NCI-H524 treated with DMSO at 0.1 percent for 48 hours (cell line): ENCODE measurements at regions not wholly inside any gene's neighbourhood (a gene's known extent, or its start where the extent isn't known, plus 50 kb on each side); places are given as distances from the start of the nearest gene placed in this dataset.
"Not testable (repeated sequence)": the region's sequence is repeated elsewhere in the genome, so short reads cannot be mapped to it uniquely, and the experiment has no call there.

Experiments
- DNase-seq: peaks from one replicate; lab custom pipeline; 2025; lab: John Stamatoyannopoulos, UW

DNA sequence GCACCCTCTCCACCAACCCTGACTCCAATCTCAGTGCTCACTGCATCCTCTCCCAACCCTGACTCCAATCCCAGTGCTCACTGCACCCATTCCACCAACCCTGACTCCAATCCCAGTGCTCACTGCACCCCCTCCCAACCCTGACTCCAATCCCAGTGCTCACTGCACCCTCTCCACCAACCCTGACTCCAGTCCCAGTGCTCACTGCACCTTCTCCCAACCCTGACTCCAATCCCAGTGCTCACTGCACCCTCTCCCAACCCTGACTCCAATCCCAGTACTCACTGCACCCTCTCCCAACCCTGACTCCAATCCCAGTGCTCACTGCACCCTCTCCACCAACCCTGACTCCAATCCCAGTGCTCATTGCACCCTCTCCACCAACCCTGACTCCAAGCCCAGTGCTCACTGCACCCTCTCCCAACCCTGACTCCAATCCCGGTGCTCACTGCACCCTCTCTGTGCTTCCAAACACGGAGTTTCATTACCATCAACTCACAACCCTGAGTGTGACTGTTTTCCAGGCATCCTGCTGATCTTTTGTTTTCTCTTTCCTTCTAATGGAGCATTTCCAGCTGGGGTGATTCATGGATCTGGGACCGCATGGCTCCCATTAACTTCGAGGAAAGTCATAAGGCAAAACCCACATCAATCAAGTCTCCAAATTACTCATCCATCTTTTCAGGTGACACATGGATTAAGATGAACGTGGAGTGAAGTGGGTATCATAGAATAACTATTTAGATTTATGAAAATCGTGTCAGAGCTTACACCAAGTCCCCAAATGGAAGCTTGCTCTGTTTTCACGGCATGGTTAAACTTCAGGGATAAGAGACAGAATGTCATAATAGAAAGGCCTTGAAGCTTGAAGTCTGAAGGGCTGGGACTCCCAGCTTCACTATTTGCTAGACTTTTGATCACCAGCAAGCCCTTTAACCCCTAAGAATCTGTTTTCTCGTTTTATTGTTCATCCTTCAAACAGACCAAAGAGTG lies 135.3 kb upstream of the ZNF618 start:
- DNase-seq = not testable (repeated sequence)

DNA sequence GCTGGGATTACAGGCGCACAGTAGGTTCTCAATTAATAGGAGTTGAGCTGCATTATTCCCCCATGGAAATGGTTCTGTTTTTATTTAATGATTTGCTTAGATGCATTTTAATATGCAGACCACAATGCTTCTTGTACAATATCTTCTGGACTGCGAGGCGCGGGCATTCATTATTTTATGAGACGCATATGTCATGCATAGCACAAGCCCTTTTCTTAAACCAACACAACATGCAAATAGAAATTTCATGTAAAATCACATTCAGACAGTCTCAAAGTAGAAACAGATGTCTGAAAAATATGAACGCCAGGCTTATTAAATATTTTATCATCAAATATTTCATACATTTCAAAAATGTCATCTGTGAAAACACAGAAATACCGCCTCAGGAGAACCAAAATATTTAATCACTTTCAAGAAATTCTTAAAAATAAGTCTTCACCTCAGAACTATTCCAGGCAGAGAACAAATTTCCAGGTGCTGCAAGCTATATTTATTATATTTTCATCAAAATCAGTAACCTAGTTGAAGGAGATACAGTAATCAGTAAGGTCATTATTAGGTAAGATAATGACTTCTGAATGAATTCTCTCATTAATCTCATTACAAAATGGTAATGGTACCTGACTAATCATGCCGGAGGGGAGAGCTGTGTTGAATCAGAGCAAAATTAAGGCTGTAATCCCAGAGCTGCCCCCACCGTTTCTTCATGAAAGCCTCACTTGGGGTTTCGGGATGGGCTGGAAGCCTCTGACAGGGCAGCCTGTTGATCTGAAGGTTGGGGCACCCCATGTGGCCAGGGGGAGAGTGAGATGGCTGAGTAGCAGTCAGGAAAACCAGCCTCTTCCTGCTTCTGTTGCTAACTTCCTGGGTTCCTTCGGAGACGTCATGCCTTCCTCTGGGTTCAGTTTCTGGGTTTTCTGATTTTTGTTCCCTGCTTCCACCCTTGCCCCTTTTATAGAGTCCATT lies 133.9 kb upstream of the ZNF618 start:
- no peak for DNase-seq

DNA sequence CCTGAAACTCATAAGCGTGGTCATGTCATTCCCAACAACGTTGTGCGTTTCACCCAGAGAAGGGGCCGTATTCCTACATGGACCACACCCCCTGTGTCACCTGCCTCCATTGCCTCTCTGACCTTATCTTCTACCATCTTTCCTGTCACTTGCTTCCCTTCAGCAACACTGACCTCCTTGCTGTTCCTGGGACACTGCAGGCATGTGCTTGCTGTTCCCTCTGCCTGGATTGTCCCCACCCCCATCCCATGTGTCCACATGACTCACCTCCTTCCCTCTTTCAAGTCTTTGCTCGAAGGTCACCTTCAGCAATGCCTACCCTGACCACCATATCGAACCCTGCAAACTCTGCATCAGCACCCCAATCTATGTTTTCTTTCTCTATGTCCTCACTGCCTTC lies 133.2 kb upstream of the ZNF618 start:
- DNase-seq = no peak

DNA sequence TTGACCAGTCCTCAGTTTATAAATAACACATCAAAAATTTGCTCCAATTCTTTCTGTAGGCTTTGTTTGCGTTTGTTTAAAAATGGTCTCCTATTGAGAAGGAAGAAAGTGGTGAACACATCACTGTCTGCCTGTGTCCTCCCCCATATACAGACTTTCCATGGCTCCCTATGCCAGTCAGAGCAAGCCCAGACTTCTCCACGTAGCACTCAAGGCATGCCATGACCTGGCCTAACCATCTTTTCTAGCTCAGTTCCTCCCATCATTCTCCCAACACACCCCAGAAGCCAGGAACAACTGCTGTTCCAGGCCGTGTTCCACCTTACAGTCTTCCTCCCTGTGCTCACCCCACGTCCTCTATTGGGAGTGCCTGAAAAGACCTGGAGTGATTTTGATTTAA lies 129.6 kb upstream of the ZNF618 start:
- DNase-seq = no peak

DNA sequence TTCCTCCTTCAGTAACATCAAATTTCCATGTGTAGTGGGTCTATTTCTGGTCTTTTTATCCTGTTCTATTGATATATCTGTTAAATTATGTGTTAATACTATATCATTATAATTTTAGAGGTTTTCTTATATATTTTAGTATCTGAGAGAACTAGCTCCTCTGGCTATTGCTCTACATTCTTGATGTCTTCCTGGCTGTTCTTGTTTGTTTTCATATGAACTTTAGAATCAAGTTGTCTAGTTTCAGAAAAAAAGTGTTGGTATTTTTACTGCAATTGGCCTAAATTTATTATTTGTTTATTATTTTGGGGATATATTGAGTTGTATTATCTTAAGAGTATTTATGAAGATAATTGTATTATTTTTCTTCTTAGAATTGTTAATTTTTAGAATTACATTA lies 128.0 kb upstream of the ZNF618 start:
- no peak for DNase-seq

DNA sequence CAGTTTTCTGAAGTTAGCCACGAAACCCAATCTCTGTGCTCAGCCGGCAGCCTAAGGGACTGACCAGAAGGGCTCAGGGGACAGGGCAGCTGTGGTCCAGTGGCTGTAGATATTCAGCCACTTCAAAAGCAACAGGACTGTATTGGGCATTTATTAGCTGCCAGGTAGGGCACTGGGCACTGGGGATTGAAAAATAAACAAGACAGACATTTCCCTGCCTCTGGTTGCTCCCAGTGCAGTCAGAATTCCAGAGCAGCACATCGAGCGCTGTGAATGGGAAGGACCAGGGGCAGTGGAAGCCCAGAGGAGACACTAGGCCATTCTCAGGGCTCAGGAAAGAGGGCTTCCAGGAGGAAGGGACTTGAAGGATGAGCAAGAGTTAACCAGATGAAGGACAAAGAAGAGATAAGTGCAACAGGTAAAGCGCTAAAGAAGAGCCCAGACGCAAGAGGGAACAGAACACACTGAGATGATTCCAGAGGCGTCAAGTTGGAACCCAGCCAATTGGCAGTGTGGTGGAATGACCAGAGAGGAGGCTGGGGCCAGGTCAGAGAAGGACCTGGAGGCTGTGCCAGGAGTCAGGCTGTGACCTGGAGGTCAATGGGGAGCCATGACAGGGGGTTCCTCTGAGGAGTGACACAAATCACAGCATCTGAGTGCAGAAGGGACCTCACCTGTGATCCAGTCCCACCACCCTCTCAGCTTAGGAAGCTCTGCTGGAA lies 122.5 kb upstream of the ZNF618 start:
- no peak for DNase-seq

DNA sequence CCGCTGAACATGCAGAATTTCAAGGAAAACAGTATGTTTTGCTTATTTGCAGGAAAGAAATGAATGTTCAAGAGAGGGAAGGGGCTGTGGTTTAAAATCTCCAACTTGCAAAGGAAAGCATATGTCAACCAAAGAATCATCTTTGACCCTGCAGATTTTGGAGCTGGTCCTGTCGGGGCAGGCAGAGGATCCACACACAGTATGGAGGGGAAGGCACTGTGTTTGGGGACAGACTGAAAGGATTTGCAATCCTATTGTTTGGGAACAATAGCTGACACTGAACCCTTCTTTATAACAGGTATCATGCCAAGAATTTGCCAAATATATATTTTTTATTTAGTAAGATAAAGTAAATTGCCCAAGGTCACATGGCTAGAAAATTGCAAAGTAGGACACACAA lies 121.4 kb upstream of the ZNF618 start:
- DNase-seq = no peak

DNA sequence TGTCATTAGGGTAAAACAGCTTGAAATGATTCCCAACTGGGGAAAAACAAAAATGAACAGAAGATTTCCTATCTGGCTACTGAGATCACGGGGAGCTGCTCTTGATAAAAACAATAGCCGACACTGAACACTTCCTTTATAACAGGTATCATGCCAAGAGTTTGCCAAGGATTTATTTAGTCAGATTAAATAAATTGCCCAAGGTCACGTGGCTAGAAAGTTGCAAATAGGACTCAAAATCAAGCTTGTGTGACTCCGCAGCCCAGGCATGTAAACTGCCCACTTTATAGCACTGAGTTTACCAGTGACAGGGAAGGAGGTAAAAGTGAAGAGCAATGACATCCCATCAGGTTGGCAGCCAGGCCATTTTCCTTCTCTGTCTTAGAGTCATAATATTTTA lies 120.7 kb upstream of the ZNF618 start:
- no peak for DNase-seq

DNA sequence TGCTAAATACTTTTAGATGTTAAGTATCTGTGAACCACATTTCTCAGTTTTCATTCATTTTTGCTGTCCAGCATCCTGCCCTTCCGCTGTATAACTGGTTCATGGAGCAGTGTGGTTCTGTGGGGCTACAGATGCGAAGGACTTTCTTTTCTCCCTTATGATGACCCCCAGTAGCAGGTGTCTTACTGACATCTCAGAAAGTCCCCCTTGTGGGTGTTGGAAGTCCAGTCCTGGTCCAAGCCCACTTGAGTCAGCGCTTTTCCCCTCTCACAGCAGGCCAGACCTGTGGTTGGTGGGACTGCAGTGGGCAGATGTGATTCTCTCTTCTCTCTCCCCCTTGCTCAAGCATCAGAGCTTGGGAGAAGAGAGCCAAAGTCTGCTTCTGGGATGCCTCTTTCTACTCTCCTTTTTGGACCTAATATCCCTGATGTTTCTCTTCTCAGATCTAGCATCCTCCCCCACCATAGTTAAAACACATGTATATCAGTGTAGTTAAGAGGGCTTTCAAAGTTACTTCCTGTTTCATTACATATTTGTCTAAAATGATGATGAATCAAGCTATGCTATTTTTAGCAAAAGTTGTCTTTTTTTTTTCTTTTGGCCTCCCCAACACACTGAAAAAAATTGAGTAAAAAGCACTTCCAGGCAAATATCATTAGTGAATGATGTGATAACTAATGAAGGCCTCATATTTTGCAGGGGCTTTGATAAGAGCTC lies 119.5 kb upstream of the ZNF618 start:
- no peak for DNase-seq

DNA sequence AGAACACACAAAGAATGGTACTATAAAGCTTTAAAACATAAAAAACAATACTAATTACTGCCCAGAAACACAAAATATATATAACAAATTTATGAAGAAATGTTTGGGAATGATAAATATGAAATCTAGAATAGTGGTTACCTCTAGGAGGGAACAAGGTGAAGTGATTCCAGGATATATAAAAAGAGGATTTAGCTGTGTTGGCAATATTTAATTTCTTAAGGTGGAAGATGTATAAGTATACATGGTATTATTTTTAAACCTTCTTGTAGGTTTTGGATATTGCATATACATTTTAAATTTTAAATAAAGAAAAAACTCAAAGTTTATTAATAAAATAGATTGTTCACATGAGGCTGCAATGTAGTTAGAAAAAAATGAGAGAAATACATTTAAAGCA lies 112.7 kb upstream of the ZNF618 start:
- DNase-seq = no peak

DNA sequence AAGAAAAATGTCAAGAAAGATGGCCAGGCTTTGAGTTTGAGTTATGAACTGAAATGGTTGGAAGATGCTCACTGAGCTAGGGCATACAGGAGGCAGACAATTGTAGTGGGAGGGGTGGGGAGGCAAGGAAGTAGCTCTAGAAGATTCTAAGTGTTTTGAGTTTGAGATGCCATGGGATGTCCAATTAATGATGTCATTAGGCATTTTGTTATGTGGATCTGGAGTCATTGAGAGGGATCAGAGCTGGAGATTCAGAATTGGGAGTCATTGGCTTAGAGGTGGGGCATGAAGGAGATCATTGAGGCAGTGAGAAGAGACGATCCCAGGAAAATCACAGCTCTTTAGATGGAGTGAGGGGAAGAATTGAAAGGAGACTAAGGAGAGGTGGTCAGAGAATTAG lies 111.5 kb upstream of the ZNF618 start:
- no peak for DNase-seq

DNA sequence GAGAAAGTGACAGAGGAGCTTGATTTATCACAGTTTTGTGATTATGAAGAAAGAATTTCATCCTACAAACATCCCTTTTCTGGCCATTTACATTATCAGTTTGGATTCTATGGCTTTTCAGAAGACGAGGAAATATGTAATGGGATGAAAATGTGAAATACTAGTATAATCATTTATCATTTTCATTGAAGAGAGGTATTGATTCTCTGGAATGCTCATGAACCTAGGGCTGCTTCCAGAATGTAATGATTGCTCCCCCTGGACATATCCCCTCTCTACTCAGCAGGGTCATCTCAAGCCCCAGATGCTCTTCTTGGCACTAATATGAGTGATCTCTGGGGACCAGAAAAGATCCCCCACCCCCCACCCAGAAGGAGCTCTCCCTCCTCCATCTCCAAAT lies 106.7 kb upstream of the ZNF618 start:
- DNase-seq = no peak

DNA sequence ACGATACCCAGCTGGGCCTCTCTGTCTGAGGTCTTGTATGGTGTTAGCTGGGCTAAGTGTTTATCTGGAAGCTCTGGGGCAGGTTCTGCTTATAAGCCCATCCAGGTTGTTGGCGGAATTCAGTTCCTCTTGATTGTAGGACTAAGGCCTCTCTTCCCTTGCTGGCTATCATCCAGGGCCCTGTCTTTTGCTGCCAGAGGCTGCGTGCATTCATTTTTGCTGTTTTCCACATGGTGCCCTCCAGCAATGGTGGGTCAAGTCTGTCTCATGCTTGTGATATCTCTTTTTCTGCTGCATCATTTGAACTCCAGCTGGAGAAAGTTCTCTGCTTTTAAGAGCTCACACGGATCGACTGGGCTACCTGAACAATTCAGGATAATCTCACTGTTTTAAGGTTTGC lies 105.7 kb upstream of the ZNF618 start:
- DNase-seq = no peak

DNA sequence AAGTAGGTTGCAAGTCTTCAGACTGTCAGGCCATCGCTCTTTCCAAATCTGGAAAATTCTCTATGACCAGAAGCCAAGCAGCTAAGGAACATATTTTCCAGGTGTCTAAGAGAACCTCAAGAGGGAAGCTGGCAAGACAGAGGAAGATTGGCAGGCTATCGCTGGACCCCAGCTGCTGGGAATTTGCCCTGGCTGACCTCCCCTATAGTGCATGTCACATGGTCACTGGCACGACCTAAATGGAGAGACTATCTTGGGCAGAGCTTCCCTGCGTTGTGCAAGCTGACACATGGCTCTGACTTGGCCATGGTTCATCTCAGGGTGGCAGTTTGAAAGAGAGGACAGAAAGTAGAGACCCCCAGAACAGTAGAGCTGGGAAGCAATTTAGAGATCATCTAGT lies 104.9 kb upstream of the ZNF618 start:
- no peak for DNase-seq

DNA sequence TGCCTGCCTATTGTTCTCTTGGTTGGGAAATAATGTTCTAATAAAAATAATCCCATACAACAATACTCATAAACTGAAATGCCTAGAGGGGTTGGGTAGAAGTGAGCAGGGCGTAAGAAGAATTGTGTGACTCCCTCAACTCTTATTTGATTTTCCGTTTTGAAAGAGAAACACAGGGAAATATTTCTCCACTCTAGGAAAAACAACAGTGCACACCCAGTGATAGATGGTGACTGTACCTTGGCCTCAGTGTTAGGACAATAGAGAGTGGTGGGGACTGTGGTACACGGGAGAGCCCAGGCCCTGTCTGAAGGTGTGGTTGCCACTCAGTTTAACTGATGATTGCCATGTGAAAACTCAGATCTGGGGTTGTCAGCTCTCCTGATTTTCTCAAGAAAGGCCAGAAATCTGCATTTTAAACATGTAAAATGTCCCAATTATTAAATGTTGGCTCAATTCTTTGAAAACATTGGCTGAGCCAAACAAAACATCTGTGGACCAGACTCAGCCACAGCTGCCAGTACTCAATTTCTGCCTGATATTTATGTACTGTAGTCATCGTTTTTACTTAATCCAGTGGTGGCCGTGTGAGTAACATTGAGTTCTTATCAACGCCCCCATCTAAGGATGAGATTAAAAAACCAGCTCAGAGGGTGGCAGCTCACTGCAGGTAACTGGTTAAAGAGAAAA lies 103.8 kb upstream of the ZNF618 start:
- no peak for DNase-seq

DNA sequence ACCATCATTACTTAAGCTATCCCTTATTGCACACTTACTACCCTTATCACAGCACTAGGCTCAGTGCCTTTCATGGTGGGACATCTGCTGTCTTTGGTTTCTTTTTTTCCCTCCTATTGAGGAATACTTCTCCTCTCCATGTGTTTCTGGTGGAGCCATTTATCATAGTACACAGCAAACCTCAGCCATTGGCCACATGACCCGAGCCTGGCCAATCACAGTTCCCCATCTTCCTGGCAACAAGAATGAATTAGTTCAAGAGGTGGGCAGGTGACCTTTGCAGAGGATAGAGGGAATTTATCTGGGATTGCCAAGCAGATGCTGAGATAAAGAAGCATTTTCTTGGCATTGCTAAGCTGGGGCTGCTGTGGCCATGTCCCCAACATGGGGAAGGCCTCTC lies 101.1 kb upstream of the ZNF618 start:
- no peak for DNase-seq

DNA sequence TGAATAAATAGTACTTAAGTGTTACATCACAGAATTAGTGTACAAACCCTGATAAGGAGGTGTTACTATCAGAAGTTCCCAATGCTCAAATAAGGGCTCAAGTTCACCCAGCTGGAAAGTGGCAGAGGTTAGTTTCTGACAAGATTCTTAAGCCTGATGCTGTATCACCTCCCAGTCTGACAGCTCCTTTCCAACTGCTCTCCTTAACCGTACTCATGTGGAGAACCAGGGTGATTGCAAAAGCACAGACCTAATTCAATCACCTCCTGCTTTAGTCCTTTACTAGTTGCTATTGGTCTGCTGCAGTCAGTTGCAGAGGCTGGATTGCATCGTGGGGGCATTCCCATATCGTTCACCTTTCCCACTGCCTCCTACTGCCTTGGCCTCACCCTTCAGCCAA lies 100.4 kb upstream of the ZNF618 start:
- no peak for DNase-seq

DNA sequence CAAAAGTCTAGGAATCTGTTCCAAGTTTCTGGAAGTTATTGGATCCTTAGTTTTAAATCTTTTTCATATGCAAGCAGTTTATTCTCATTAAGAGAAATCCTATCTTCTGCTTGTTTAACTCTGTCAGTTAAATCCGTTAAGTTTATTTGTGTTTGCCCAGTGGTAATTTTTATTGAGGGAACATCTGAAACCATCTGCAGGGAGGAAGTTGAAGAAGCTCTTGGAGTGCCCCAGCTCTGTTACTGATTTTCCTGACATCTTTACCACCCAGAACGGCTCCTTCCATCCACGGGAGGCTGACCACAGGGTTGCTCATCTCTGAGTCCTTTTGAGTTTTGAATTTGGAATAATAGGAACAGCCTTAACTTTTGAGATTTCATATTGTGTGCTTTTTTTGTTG lies 99.9 kb upstream of the ZNF618 start:
- DNase-seq = no peak

DNA sequence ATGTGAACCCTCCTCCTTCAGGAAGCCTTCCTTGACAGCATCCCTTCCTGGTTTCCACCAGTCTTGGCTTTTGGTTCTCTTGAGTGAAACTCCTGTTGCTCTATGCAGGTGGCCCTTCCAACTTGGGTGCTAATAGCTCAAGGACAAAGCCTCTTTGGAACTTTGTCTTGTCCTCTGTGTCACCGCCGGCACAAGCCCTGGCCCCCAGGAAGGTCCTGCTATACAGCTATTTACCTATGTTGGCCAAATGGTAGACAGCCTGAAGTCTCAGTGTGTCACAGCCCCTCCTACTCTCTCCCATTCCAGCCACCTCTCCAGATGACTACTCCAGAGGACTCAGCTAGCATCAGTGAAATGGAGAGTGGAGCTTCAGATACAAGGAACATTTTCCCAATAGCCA lies 94.7 kb upstream of the ZNF618 start:
- DNase-seq = no peak

DNA sequence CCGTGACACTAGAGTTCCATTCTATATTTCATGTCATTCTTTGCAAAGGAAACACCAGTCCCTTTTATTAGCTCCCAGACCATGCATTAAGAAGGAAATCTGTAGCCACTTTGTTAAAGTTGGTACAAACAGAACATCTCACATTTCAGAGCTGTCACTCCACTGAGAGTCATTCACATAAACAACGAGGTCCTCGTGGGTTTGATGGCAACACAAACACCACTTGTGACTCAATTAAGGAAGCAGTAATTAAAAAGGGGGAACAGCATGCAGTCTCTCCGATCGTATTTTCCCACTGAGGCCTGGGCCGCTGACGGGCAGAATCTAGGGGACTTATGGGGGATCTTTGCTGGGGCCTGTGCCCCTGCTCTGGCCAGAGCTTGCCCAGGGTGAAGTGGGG lies 94.2 kb upstream of the ZNF618 start:
- no peak for DNase-seq

DNA sequence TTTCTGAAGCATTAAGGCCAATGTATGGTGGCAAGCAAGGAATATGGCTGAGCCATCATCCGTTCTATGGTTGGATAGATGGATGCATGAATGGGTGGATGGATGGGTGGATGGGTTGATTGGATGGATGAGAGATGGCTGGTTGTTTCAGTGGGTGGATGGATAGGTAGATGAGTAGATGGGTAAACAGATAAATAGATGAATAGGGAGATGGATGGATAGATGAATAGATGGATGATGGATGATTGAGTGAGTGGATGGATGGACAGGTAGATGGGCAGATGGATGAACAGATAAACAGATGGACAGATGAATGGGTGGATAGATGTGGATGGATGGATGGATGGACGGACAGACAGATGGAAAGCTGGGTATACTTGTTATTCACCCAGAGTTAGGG lies 92.6 kb upstream of the ZNF618 start:
- no peak for DNase-seq
